ENCODE measurements at regions not wholly inside any gene's neighbourhood (a gene's known extent, or its start where the extent isn't known, plus 50 kb on each side); places are given as distances from the start of the nearest gene placed in this dataset.

DNA sequence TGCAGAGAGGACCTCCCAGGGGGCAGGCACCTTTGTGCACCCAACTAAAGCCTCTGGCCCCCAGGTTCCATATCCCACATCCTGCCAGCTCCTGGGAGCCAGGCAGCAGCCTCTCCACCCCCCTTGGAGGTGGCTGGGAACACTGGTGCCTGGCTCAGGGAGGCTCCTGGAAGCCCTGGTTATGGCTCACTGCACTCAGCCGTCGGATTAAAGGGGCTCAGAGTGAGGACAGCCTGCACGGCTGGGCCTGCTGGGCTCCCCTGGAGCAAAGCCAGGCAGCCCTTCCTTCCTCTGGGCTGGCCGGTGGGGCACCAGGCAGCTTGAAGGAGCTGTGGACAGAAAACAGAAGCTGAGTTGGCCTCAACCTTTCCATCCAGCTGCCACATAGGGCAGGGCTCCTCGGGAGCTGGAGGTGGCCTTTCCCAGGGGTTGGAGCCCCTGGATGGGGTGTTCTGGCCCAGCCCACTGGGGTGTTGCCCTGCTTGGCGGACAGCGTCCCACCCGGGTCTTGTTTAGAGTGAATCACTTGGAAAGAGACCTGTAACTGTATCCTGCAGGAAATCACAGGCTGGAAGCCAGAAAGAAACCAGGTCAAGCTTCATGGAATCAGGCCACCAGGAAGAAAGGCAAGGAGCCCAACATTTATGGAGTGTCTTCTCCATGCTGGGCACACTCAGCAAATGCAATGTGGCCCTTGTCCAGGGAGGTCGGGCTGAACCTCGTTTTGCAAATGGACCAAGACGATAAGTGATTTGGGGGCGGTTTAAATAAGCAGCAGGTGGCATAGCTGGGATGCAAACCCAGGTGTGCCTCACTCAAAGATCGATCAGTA, 253.3 kb downstream of the SOX9 start:
- Histone ChIP-seq H3K79me2 (replicated peaks; ENCODE audit: insufficient read depth) (no peaks in the 10 kb centered on the region), H4K20me1 (replicated peaks; ENCODE audit: insufficient read depth) (no peaks in the 10 kb centered on the region), H3K4me3 (no peak overlapping the region), H3K36me3 (ENCODE audit: insufficient read depth) (no peaks in the 10 kb centered on the region), H3K9me2 (ENCODE audit: insufficient read depth) (no peaks in the 10 kb centered on the region; the same call in 1 of the 2 replicates), H2AFZ (no peak overlapping the region), H3K27ac (ENCODE audit: low read depth) (no peak overlapping the region), H3K27me3 (ENCODE audit: insufficient read depth) (no peaks in the 10 kb centered on the region), H3K4me2 (no peak overlapping the region), H3F3A (replicated peaks; ENCODE audit: low read depth) (no peaks in the 10 kb centered on the region), H3K4me1 (ENCODE audit: insufficient read depth) (no peaks in the 10 kb centered on the region)
- ATAC-seq (no peak), DNase-seq (ENCODE audit: low spot score) (no peak)
- Mint-ChIP-seq H3K4me3 (no peak overlapping the region), H3K9me3 (no peaks in the 10 kb centered on the region), H3K27me3 (ENCODE audit: insufficient read depth, low read depth, poor library complexity) (peaks cover 9% of the 10 kb centered on the region), H3K36me3 (ENCODE audit: low read depth) (no peaks in the 10 kb centered on the region; the same call in 2 of the 3 replicates), H3K27ac (no peak overlapping the region), H3K4me1 (peaks cover 21% of the 10 kb centered on the region)
- TF ChIP-seq ZNF331 (CRISPR knock-in tag; IDR thresholded peaks at IDR 0.05; ENCODE audit: low read depth), result no peak

DNA sequence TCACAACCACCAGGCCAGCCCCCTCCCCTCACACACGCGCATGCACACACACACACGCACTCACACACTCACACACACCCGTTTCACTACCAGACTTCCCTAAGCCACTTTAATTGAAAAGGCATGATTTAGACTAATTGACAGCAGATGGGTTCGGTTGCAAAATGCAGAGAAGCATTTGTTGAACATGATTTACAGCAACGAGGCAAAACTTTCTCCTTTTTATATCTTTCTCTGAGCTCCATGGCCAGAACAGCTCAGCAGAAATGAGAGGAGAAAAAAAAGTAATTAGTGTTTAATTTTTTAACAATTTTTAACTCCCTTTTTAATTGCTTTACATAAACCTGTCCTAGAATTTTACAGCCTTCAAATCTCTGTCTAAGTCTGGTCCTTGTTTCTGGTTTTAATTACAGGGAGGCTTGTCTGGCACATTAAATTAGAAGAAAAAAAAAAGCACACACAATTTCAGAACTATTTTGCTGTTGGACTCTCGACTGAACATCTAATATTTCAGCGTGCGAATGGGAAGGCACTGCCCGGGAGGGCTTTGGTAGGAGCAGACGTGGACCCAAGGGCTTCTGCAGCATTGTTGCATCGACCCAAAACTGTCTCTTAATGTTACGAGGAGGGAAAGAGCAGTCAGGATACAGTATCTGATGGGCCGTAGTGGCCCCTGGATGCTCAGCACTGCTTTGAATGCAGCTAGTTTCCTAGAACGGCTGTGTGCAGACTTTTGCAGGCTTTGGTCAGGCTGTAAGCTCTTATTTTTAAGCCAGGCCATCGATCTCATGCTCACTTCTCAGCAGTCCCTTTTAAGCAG, 255.9 kb downstream of the SOX9 start:
- Histone ChIP-seq H4K20me1 (replicated peaks; ENCODE audit: insufficient read depth) (no peaks in the 10 kb centered on the region), H3K4me3 (no peak overlapping the region), H2AFZ (no peak overlapping the region), H3K27me3 (ENCODE audit: insufficient read depth) (no peaks in the 10 kb centered on the region), H3K4me1 (ENCODE audit: insufficient read depth) (peaks cover 12% of the 10 kb centered on the region), H3K9me2 (ENCODE audit: insufficient read depth) (no peaks in the 10 kb centered on the region; the same call in 1 of the 2 replicates), H3K4me2 (no peak overlapping the region), H3K27ac (ENCODE audit: low read depth) (no peak overlapping the region), H3K36me3 (ENCODE audit: insufficient read depth) (no peaks in the 10 kb centered on the region), H3F3A (replicated peaks; ENCODE audit: low read depth) (no peaks in the 10 kb centered on the region), H3K79me2 (replicated peaks; ENCODE audit: insufficient read depth) (no peaks in the 10 kb centered on the region)
- no peaks in the 10 kb centered on the region; the same call in 2 of the 3 replicates for H3K36me3 Mint-ChIP-seq (ENCODE audit: low read depth)
- TF ChIP-seq, protein P1, sequence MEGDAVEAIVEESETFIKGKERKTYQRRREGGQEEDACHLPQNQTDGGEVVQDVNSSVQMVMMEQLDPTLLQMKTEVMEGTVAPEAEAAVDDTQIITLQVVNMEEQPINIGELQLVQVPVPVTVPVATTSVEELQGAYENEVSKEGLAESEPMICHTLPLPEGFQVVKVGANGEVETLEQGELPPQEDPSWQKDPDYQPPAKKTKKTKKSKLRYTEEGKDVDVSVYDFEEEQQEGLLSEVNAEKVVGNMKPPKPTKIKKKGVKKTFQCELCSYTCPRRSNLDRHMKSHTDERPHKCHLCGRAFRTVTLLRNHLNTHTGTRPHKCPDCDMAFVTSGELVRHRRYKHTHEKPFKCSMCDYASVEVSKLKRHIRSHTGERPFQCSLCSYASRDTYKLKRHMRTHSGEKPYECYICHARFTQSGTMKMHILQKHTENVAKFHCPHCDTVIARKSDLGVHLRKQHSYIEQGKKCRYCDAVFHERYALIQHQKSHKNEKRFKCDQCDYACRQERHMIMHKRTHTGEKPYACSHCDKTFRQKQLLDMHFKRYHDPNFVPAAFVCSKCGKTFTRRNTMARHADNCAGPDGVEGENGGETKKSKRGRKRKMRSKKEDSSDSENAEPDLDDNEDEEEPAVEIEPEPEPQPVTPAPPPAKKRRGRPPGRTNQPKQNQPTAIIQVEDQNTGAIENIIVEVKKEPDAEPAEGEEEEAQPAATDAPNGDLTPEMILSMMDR (conservative IDR thresholded peaks at IDR 0.05; ENCODE audit: low read depth in 2 of 2), result no peak
- TF ChIP-seq CREB1 (CRISPR knock-in tag; IDR thresholded peaks at IDR 0.05; ENCODE audit: low read depth), result no peak
- ATAC-seq (no peak), DNase-seq (ENCODE audit: low spot score) (no peak)
- no peak overlapping the region; the same call in 1 of the 2 replicates for H3K27ac Mint-ChIP-seq
- peaks cover 32% of the 10 kb centered on the region for H3K4me1 Mint-ChIP-seq
- no peaks in the 10 kb centered on the region for H3K9me3 Mint-ChIP-seq
- no peak overlapping the region for H3K4me3 Mint-ChIP-seq
- H3K27me3 Mint-ChIP-seq (ENCODE audit: insufficient read depth, low read depth, poor library complexity), result peaks cover 8% of the 10 kb centered on the region

Measured in GM23338 (cell line).